ENCODE measurements at regions not wholly inside any gene's neighbourhood (a gene's known extent, or its start where the extent isn't known, plus 50 kb on each side); places are given as distances from the start of the nearest gene placed in this dataset.

- Histone ChIP-seq H3K9me2 (ENCODE audit: insufficient read depth, low read length) (no peaks in the 10 kb centered on the region), H4K20me1 (ENCODE audit: insufficient read depth) (no peaks in the 10 kb centered on the region), H3F3A (ENCODE audit: insufficient read depth, low read length, poor library complexity, severe bottlenecking) (no peaks in the 10 kb centered on the region), H3K4me3 (ENCODE audit: low read length) (no peak overlapping the region), H3K9ac (ENCODE audit: low read length) (no peak overlapping the region), H3K79me2 (replicated peaks; ENCODE audit: insufficient read depth, low read length) (no peaks in the 10 kb centered on the region), H3K9me3 (ENCODE audit: low read length) (no peaks in the 10 kb centered on the region), H3K36me3 (ENCODE audit: insufficient read depth, low read length) (no peaks in the 10 kb centered on the region), H3K27ac (ENCODE audit: low read length) (no peak overlapping the region), H3K27me3 (ENCODE audit: insufficient read depth, low read depth, low read length) (no peaks in the 10 kb centered on the region), H2AFZ (ENCODE audit: low read depth, low read length) (no peak overlapping the region), H3K4me2 (ENCODE audit: low read length) (no peak overlapping the region)
- TF ChIP-seq TAF1 (IDR thresholded peaks at IDR 0.05; ENCODE audit: low read depth) (no peak), MXI1 (conservative IDR thresholded peaks at IDR 0.05; ENCODE audit: poor library complexity, severe bottlenecking) (no peak), EZH2 (IDR thresholded peaks at IDR 0.05; ENCODE audit: borderline replicate concordance, insufficient read depth, low read length, poor library complexity, severe bottlenecking) (no peak)
Measured at GRCh38 chr6:51299621-51300380, 481.1 kb downstream of the TFAP2B start.

GRCh38 chr6:51300510-51300909, 481.8 kb downstream of the TFAP2B start:
- Histone ChIP-seq H4K20me1 (ENCODE audit: insufficient read depth) (no peaks in the 10 kb centered on the region), H2AFZ (ENCODE audit: low read depth, low read length) (no peak overlapping the region), H3F3A (ENCODE audit: insufficient read depth, low read length, poor library complexity, severe bottlenecking) (no peaks in the 10 kb centered on the region), H3K4me2 (ENCODE audit: low read length) (no peak overlapping the region), H3K79me2 (replicated peaks; ENCODE audit: insufficient read depth, low read length) (no peaks in the 10 kb centered on the region), H3K27ac (ENCODE audit: low read length) (no peak overlapping the region), H3K27me3 (ENCODE audit: insufficient read depth, low read depth, low read length) (no peaks in the 10 kb centered on the region), H3K4me3 (ENCODE audit: low read length) (no peak overlapping the region), H3K9me3 (ENCODE audit: low read length) (no peaks in the 10 kb centered on the region), H3K9me2 (ENCODE audit: insufficient read depth, low read length) (no peaks in the 10 kb centered on the region), H3K36me3 (ENCODE audit: insufficient read depth, low read length) (no peaks in the 10 kb centered on the region), H3K9ac (ENCODE audit: low read length) (no peak overlapping the region)
- no peak for TF ChIP-seq CTCF (IDR thresholded peaks at IDR 0.05; ENCODE audit: poor library complexity, severe bottlenecking)

- Histone ChIP-seq H3K27ac (ENCODE audit: low read length) (no peak overlapping the region), H3K9me2 (ENCODE audit: insufficient read depth, low read length) (no peaks in the 10 kb centered on the region), H3F3A (ENCODE audit: insufficient read depth, low read length, poor library complexity, severe bottlenecking) (no peaks in the 10 kb centered on the region), H3K79me2 (replicated peaks; ENCODE audit: insufficient read depth, low read length) (no peaks in the 10 kb centered on the region), H3K9ac (ENCODE audit: low read length) (no peak overlapping the region), H2AFZ (ENCODE audit: low read depth, low read length) (no peak overlapping the region), H3K4me3 (ENCODE audit: low read length) (no peak overlapping the region), H3K9me3 (ENCODE audit: low read length) (no peaks in the 10 kb centered on the region), H3K36me3 (ENCODE audit: insufficient read depth, low read length) (no peaks in the 10 kb centered on the region), H3K4me2 (ENCODE audit: low read length) (no peak overlapping the region), H3K27me3 (ENCODE audit: insufficient read depth, low read depth, low read length) (no peaks in the 10 kb centered on the region), H4K20me1 (ENCODE audit: insufficient read depth) (no peaks in the 10 kb centered on the region)
- TF ChIP-seq TAF1 (IDR thresholded peaks at IDR 0.05; ENCODE audit: low read depth) (no peak), RAD21 (conservative IDR thresholded peaks at IDR 0.05) (no peak), EZH2 (IDR thresholded peaks at IDR 0.05; ENCODE audit: borderline replicate concordance, insufficient read depth, low read length, poor library complexity, severe bottlenecking) (no peak), SMC3 (conservative IDR thresholded peaks at IDR 0.05; ENCODE audit: poor library complexity) (no peak), MXI1 (conservative IDR thresholded peaks at IDR 0.05; ENCODE audit: poor library complexity, severe bottlenecking) (no peak), EP300 (conservative IDR thresholded peaks at IDR 0.05; ENCODE audit: poor library complexity, severe bottlenecking) (no peak), CTCF (IDR thresholded peaks at IDR 0.05; ENCODE audit: poor library complexity, severe bottlenecking) (no peak), POLR2AphosphoS5 (IDR thresholded peaks at IDR 0.05) (no peak), REST (IDR thresholded peaks at IDR 0.05; ENCODE audit: borderline replicate concordance) (no peak)
Measured at GRCh38 chr6:51301962-51302361, 483.3 kb downstream of the TFAP2B start.

Measured in neural cell (in vitro differentiated cells).